COR-L47 (cell line): ENCODE measurements at regions not wholly inside any gene's neighbourhood (a gene's known extent, or its start where the extent isn't known, plus 50 kb on each side); places are given as distances from the start of the nearest gene placed in this dataset.
"Not testable (repeated sequence)": the region's sequence is repeated elsewhere in the genome, so short reads cannot be mapped to it uniquely, and the experiment has no call there.

Experiments
- DNase-seq: peaks from one replicate; lab custom pipeline; 2025; lab: John Stamatoyannopoulos, UW

GRCh38 chr4:120636120-120636630 lies 286.4 kb downstream of the PRDM5 start:
- no peak for DNase-seq

DNA sequence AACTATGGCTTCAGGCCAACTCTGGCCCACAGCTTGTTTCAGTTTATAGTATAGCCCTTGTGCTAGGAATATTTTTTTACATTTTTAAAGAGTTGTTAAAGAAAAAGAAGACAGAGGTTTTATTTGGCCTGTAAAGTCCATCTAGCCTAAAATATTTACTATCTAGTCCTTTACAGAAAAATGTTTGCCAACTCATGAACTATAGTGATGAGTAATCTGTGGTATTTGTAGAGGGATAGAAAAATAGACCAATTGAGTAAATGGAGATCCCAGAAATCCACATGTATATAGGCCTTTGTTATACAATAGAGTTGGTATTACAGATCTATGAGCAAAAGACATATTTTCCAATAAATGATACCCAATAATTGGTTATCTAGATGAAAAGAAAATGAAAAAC lies 288.7 kb downstream of the PRDM5 start:
- DNase-seq = no peak

DNA sequence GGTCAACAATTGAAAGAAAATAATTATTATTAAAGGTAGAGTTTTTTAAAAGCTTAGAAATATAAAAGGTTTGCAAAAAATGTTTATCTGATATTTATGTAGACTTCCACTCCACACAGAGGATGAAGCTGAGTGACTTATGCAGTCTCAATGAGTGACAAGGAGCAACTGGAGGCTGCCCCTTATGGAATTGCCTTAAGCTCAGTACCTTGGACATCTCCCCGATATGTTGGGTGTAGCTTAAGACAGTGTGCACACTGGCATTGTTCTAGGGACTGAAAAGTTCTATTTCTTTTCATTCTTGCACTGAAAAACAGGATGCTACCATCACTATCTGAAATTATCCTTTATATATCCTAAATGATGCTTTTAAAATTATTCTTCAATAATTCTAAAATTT lies 292.1 kb downstream of the PRDM5 start:
- DNase-seq = no peak

- DNase-seq = no peak
Observed at GRCh38 chr4:120629546-120630108, 292.9 kb downstream of the PRDM5 start.

DNA sequence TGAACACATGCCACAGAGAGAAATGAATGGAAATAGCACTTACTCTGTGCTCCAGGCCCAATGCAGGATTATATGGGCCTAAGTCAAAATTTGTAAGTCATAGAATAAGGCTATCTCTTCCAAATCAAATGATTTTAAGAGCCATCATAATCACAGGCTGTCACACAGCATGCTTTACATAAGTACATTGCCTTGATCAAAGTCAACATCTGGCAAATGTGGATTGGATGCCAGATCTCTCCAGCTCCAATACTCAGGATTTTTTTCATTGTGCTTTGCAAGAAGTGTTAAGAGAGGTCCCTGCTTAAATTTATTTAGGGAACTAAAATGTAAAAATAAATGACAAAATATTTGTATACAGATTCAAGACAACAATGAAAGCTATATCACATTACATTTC lies 299.9 kb downstream of the PRDM5 start:
- DNase-seq = no peak

DNA sequence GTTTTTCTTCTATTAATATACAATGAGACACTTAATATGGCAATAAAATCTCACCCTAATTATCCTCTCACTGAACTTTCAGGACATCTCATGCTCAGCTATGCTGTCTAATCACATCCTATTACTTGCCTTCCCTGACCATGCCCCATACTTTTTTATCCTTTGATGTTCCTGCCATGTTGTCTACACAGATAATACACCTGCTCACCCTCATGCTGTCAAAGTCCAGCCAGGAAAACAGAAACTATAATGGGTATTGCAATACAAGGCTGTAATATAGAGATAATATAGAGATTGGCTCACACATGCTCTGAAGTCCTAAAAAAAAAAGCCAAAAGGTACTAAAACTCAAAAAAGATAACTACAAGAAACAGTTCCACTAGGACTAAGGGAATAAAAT lies 305.4 kb downstream of the PRDM5 start:
- DNase-seq = no peak

DNA sequence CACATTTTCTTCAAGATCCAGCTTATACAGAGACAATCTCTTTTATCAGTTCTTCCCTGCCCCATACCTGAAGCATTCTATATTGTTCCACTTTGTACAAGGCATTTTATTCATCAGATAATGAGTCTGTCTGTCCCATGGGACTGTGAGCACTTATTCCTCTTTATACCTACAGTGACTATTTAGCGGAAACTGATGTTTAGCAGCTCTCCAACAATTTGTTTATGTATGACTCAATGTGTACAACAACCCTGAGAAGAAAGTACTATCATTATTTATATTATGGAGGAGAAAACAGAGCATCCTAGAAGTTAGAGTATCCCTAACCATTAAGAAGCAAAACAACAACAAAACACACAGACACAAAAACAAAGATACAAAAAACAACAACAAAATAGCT lies 306.5 kb downstream of the PRDM5 start:
- DNase-seq = no peak

- no peak for DNase-seq
Observed at GRCh38 chr4:120613778-120614177, 308.7 kb downstream of the PRDM5 start.

- DNase-seq = no peak
Observed at GRCh38 chr4:120611092-120611491, 311.4 kb downstream of the PRDM5 start.

DNA sequence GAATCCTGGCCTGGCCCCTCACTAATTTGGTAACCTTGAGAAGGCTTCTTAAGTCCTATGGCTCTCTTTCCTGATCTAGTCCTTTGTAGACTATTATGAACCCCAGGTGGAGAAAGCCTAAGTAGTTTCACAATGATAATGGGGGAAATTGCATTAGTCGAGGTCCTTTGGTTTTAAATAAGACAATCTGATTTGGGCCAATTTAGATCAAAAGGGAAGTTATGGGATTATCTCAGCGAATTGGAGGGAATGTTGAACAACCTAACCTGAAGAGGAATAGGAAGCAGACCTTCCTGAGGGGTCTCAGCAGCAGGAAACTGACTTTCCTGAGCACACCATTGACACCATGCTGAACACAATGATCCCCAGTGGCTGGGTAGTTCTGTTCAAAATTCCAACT lies 331.5 kb downstream of the PRDM5 start:
- DNase-seq = no peak

- no peak for DNase-seq
Observed at GRCh38 chr4:120589787-120590186, 332.7 kb downstream of the PRDM5 start.

DNA sequence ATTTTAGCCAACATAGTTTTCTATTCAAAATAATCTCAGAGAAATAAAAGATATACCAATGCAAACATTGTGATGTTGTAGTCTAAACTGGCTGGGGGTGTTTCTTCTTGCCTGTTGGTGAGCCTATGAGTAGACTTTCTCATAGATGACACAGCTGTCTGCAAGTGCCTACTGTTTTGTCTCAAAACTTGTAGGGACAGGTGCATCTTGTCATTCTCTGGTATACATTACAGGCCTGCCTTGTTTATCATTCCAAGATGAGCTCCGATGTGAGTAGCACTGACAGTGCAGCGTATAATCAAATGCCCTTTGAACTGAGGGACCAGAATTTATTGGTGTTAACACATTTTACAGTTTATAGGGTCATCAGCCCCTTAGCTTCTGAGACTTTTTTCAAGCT lies 353.8 kb downstream of the PRDM5 start:
- no peak for DNase-seq

- DNase-seq = no peak
Observed at GRCh38 chr4:120561648-120562047, 360.9 kb downstream of the PRDM5 start.

DNA sequence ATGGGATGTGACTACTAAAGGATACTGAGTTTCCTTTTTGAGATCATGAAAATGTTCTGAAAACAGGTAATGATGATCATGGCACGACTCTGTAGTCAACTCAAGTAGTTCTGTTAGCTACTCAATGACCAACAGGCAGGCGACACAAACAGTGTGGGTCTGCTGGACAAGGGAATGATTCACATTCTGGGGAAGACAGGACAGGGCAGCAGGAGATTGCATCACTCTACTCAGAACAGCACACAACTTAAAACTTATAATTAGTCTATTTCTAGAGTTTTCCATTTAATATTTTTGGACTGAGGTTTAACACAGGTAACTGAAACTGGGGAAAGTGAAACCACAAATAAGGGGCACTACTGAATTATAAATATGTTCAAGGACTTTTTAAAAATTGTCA lies 365.2 kb downstream of the PRDM5 start:
- DNase-seq = no peak

GRCh38 chr4:120555058-120555457 lies 367.5 kb downstream of the PRDM5 start:
- DNase-seq = peak; percentile 68

- DNase-seq = no peak
Observed at GRCh38 chr4:120554086-120554485, 368.4 kb downstream of the PRDM5 start.

- not testable (repeated sequence) for DNase-seq
Observed at GRCh38 chr4:120550624-120551220, 371.8 kb downstream of the PRDM5 start.

DNA sequence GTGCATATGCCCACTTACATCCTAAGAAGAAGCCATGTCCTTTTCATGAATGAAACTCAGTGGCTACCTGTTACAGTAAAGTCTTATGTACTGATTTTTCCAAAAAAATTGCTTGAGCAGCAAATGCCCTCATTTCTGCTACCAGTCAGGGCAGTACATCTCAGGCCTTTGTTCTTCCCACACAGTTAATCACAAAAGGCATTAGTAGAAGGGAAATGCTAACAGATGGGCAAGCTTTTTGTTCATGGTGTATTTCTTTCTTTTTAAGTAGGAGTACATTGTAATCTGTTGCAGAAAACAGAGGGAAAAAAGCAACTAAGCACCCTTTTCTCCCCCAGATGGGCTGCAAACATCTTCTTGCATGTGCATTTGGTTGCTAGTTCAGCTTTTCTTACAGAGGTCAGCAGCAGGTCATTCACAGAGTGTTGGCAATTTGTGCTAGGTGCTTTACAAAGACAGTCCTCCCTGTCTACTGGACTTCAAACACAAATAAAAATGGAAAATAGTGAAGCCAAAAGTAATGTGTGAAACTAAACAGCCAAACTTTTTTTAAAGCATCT lies 373.4 kb downstream of the PRDM5 start:
- DNase-seq = no peak

DNA sequence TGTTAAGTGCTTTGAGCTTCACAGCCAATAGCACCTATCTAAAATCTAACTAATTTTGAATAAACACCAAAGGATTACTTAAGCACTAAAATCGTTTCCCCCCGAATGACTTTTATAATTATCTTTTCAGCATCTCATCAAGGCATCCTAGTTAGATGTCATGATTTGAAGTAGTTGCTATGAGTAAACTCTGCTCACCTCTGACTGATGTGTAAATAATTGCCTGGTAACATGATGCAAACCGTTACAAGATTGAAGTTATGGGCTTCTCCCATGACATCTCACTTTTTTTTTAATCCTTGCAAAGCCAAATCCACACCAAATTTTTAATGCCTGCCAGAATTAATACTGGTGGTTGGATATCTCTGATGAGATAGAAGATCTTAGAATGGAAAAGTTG lies 377.1 kb downstream of the PRDM5 start:
- DNase-seq = no peak

DNA sequence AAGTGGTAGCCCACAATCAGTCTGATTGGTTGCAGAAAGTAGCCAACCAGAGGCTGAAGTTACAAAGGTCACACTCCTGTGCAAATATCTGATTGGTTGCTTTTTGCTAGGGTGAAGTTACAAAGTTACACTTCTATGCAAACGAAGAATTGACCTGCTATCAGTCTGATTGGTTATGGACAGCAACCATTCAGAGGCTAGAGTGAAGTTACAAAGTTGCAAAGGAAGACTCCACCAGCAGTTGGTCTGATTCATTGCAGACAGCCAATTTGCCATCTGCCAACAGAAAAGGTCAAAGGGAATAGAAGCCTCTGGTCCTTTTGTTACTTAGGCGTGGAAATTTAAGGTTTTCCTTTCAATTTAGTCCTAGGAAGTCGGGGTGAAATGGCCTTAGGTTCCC lies 377.7 kb downstream of the PRDM5 start:
- DNase-seq = no peak

- no peak for DNase-seq
Observed at GRCh38 chr4:120540625-120541024, 381.9 kb downstream of the PRDM5 start.

DNA sequence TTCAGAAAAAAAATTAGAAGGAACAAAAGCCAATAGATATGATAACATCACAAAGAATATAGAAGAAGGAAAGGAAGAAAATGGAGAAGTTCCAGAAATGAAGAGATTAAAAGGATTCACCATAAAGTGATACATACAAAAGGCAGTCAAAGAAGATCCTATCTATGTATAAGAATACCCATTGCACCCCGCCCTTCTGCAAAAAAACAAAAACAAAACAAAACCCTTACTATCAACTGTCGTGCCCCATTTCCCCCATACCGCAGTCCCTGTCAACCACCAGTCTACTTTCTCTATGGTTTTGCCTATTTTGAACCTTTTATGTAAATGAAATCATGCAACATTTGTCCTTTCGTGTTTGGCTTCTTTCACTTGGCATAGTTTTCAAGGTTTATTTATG lies 385.6 kb downstream of the PRDM5 start:
- no peak for DNase-seq

GRCh38 chr4:120528428-120528827 lies 394.1 kb downstream of the PRDM5 start:
- DNase-seq = no peak

GRCh38 chr4:120526033-120526432 lies 396.5 kb downstream of the PRDM5 start:
- DNase-seq = no peak
